Osteoblast (primary cell): ENCODE measurements at regions not wholly inside any gene's neighbourhood (a gene's known extent, or its start where the extent isn't known, plus 50 kb on each side); places are given as distances from the start of the nearest gene placed in this dataset.
"Not testable (repeated sequence)": the region's sequence is repeated elsewhere in the genome, so short reads cannot be mapped to it uniquely, and the experiment has no call there.

ENCODE experiments used
- DNase-seq: peaks from one replicate; pipeline ENCODE4 v3.0.0; 2011; ENCODE audit warnings: low spot score, mixed read lengths; ENCODE audit not compliant: insufficient read length; ENCODE audit errors: missing footprints
- H2AFZ ChIP-seq: 2 replicates; pipeline ENCODE4 v1.6.0; 2011; ENCODE audit warnings: mild to moderate bottlenecking, low read length
- H3K27ac ChIP-seq: 2 replicates; pipeline ENCODE4 v1.5.1; 2011; ENCODE audit warnings: mild to moderate bottlenecking, low read depth, low read length, moderate library complexity
- H3K27me3 ChIP-seq: 2 replicates; pipeline ENCODE4 v1.6.0; 2012; ENCODE audit warnings: mild to moderate bottlenecking, control low read depth, inconsistent platforms, low read length, moderate library complexity; ENCODE audit not compliant: insufficient read depth
- H3K36me3 ChIP-seq: 2 replicates; pipeline ENCODE4 v1.5.1; 2011; ENCODE audit warnings: mild to moderate bottlenecking, low read length, control low read depth, moderate library complexity; ENCODE audit not compliant: insufficient read depth
- H3K4me1 ChIP-seq: 2 replicates; pipeline ENCODE4 v1.5.1; 2011; ENCODE audit warnings: mild to moderate bottlenecking, low read length, control low read depth, moderate library complexity; ENCODE audit not compliant: insufficient read depth
- H3K4me2 ChIP-seq: 2 replicates; pipeline ENCODE4 v1.6.0; 2011; ENCODE audit warnings: mild to moderate bottlenecking, low read length; ENCODE audit not compliant: insufficient read depth
- H3K4me3 ChIP-seq: fragments of 200-600 bp; sonication (generic); 3 replicates; pipeline ENCODE4 v1.5.1; 2012; ENCODE audit warnings: mild to moderate bottlenecking, low read length, inconsistent platforms; ENCODE audit not compliant: insufficient read depth
- H3K79me2 ChIP-seq: 2 replicates; pipeline ENCODE4 v1.6.0; 2012; ENCODE audit warnings: mild to moderate bottlenecking, low read length, control low read depth, inconsistent platforms; ENCODE audit not compliant: insufficient read depth
- H3K9me3 ChIP-seq: 2 replicates; pipeline ENCODE4 v1.5.1; 2011; ENCODE audit warnings: low read depth, low read length, control low read depth
- H4K20me1 ChIP-seq: 2 replicates; pipeline ENCODE4 v1.6.0; 2012; ENCODE audit warnings: mild to moderate bottlenecking, low read length, control low read depth; ENCODE audit not compliant: insufficient read depth
- CTCF ChIP-seq: IDR thresholded peaks from 2 replicates; pipeline ENCODE4 v1.5.1; 2011; ENCODE audit warnings: mild to moderate bottlenecking, low read depth, low read length, moderate library complexity; ENCODE audit errors: extremely low read depth

GRCh38 chr12:43198608-43199007 lies 353.4 kb downstream of the ADAMTS20 start:
- Histone ChIP-seq H4K20me1 (no peaks in the 10 kb centered on the region), H3K36me3 (no peaks in the 10 kb centered on the region), H3K27ac (no peak overlapping the region), H3K4me1 (no peaks in the 10 kb centered on the region), H3K9me3 (no peaks in the 10 kb centered on the region), H3K79me2 (no peaks in the 10 kb centered on the region), H3K4me3 (no peak overlapping the region), H3K4me2 (no peak overlapping the region), H2AFZ (no peak overlapping the region), H3K27me3 (no peaks in the 10 kb centered on the region)
- no peak for DNase-seq
- TF ChIP-seq CTCF: no peak

GRCh38 chr12:43196268-43196907 lies 355.6 kb downstream of the ADAMTS20 start:
- Histone ChIP-seq H3K9me3 (no peaks in the 10 kb centered on the region), H4K20me1 (no peaks in the 10 kb centered on the region), H3K27ac (no peak overlapping the region), H3K27me3 (no peaks in the 10 kb centered on the region), H3K4me3 (no peak overlapping the region), H3K36me3 (no peaks in the 10 kb centered on the region), H3K4me1 (no peaks in the 10 kb centered on the region), H2AFZ (peak overlapping the region; percentile 57), H3K79me2 (no peaks in the 10 kb centered on the region), H3K4me2 (no peak overlapping the region)
- DNase-seq: peak; percentile 55
- no peak for TF ChIP-seq CTCF

GRCh38 chr12:43193096-43193495 lies 358.9 kb downstream of the ADAMTS20 start:
- not testable (repeated sequence) for H3K4me2 ChIP-seq, H3K9me3 ChIP-seq, H3K79me2 ChIP-seq, H3K27ac ChIP-seq, H3K36me3 ChIP-seq, H3K4me3 ChIP-seq, H4K20me1 ChIP-seq, H2AFZ ChIP-seq, H3K27me3 ChIP-seq, H3K4me1 ChIP-seq, DNase-seq

- not testable (repeated sequence) for H3K79me2 ChIP-seq, H2AFZ ChIP-seq, H3K4me1 ChIP-seq, H3K4me3 ChIP-seq, DNase-seq, H3K4me2 ChIP-seq, H3K36me3 ChIP-seq, H3K27ac ChIP-seq, H3K9me3 ChIP-seq, H4K20me1 ChIP-seq, H3K27me3 ChIP-seq
These were observed 359.6 kb downstream of the ADAMTS20 start for GRCh38 chr12:43192442-43192841.

GRCh38 chr12:43180242-43180641 lies 371.8 kb downstream of the ADAMTS20 start:
- Histone ChIP-seq H3K27me3 (no peaks in the 10 kb centered on the region), H3K4me3 (no peak overlapping the region), H3K79me2 (no peaks in the 10 kb centered on the region), H3K4me2 (no peak overlapping the region), H3K27ac (no peak overlapping the region), H3K36me3 (no peaks in the 10 kb centered on the region), H2AFZ (no peak overlapping the region), H4K20me1 (no peaks in the 10 kb centered on the region), H3K9me3 (no peaks in the 10 kb centered on the region), H3K4me1 (no peaks in the 10 kb centered on the region)
- no peak for DNase-seq
- TF ChIP-seq CTCF: no peak
